ENCODE measurements at regions not wholly inside any gene's neighbourhood (a gene's known extent, or its start where the extent isn't known, plus 50 kb on each side); places are given as distances from the start of the nearest gene placed in this dataset.

GRCh38 chr11:115682101-115682500 is 177.9 kb upstream of the CADM1 start:
- intact Hi-C loops (cut with DNase I): no loop called here

GRCh38 chr11:115679945-115680344 is 175.7 kb upstream of the CADM1 start:
- Histone ChIP-seq H3K9me3 (no peaks in the 10 kb centered on the region), H3K27ac (no peak overlapping the region), H3K36me3 (no peaks in the 10 kb centered on the region), H3K4me1 (no peaks in the 10 kb centered on the region), H3K27me3 (no peaks in the 10 kb centered on the region), H3K4me3 (no peak overlapping the region)
- DNase-seq (ENCODE audit: low spot score in 2 of 2): no peak
- intact Hi-C loops (cut with DNase I): no loop called here
- TF ChIP-seq, protein P1, sequence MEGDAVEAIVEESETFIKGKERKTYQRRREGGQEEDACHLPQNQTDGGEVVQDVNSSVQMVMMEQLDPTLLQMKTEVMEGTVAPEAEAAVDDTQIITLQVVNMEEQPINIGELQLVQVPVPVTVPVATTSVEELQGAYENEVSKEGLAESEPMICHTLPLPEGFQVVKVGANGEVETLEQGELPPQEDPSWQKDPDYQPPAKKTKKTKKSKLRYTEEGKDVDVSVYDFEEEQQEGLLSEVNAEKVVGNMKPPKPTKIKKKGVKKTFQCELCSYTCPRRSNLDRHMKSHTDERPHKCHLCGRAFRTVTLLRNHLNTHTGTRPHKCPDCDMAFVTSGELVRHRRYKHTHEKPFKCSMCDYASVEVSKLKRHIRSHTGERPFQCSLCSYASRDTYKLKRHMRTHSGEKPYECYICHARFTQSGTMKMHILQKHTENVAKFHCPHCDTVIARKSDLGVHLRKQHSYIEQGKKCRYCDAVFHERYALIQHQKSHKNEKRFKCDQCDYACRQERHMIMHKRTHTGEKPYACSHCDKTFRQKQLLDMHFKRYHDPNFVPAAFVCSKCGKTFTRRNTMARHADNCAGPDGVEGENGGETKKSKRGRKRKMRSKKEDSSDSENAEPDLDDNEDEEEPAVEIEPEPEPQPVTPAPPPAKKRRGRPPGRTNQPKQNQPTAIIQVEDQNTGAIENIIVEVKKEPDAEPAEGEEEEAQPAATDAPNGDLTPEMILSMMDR (IDR thresholded peaks at IDR 0.05): no peak

More at GRCh38 chr11:115682101-115682500, 177.9 kb upstream of the CADM1 start:
- no peaks in the 10 kb centered on the region for H3K36me3 ChIP-seq
- TF ChIP-seq, protein P1 (IDR thresholded peaks at IDR 0.05): no peak
- H3K27ac ChIP-seq: no peak overlapping the region
- no peaks in the 10 kb centered on the region for H3K4me1 ChIP-seq
- no peak for DNase-seq (ENCODE audit: low spot score in 2 of 2)
- H3K4me3 ChIP-seq: no peak overlapping the region
- H3K9me3 ChIP-seq: no peaks in the 10 kb centered on the region
- H3K27me3 ChIP-seq: no peaks in the 10 kb centered on the region

GRCh38 chr11:115678942-115679341 is 174.7 kb upstream of the CADM1 start:
- Histone ChIP-seq H3K27ac (no peak overlapping the region), H3K36me3 (no peaks in the 10 kb centered on the region), H3K9me3 (no peaks in the 10 kb centered on the region), H3K27me3 (no peaks in the 10 kb centered on the region), H3K4me1 (no peaks in the 10 kb centered on the region), H3K4me3 (no peak overlapping the region)
- TF ChIP-seq, protein P1 (IDR thresholded peaks at IDR 0.05): no peak
- intact Hi-C loops (cut with DNase I): no loop called here
- no peak for DNase-seq (ENCODE audit: low spot score in 2 of 2)

GRCh38 chr11:115677190-115677589 is 173.0 kb upstream of the CADM1 start:
- H3K27ac ChIP-seq: no peak overlapping the region
- no peaks in the 10 kb centered on the region for H3K9me3 ChIP-seq
- no peak overlapping the region for H3K4me3 ChIP-seq
- H3K27me3 ChIP-seq: no peaks in the 10 kb centered on the region
- DNase-seq (ENCODE audit: low spot score in 2 of 2): no peak
- intact Hi-C loops (cut with DNase I): no loop called here
- TF ChIP-seq, protein P1 (IDR thresholded peaks at IDR 0.05): no peak
- no peaks in the 10 kb centered on the region for H3K4me1 ChIP-seq
- no peaks in the 10 kb centered on the region for H3K36me3 ChIP-seq

GRCh38 chr11:115676768-115677167 is 172.6 kb upstream of the CADM1 start:
- H3K27me3 ChIP-seq: no peaks in the 10 kb centered on the region
- H3K4me3 ChIP-seq: no peak overlapping the region
- no peak overlapping the region for H3K27ac ChIP-seq
- DNase-seq (ENCODE audit: low spot score in 2 of 2): no peak
- no peaks in the 10 kb centered on the region for H3K9me3 ChIP-seq
- no peaks in the 10 kb centered on the region for H3K4me1 ChIP-seq
- intact Hi-C loops (cut with DNase I): no loop called here
- no peaks in the 10 kb centered on the region for H3K36me3 ChIP-seq
- TF ChIP-seq, protein P1 (IDR thresholded peaks at IDR 0.05): no peak

DNA sequence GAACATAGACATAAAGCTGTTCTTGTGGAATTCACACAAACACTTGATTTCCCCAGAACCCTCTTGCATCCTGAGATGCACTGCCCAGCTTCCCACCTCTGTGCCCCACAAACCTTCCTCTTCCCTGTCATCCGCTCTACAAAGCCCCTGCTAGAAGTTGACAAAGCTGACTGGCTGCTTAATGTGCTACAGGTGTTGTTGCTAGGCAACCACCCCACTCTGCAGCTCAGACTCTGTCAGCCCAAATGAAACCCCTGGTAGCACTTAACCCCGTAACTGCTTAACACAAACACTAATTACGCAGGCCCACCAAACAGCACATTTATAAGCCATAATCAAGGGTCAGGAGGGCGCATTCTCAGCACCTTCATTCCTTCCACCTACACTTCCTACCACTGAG is 172.0 kb upstream of the CADM1 start:
- no peak for DNase-seq (ENCODE audit: low spot score in 2 of 2)

More for the DNA sequence above, 172.0 kb upstream of the CADM1 start:
- TF ChIP-seq, protein P1 (IDR thresholded peaks at IDR 0.05): no peak
- Histone ChIP-seq H3K27ac (no peak overlapping the region), H3K9me3 (no peaks in the 10 kb centered on the region), H3K27me3 (no peaks in the 10 kb centered on the region), H3K4me1 (no peaks in the 10 kb centered on the region), H3K36me3 (no peaks in the 10 kb centered on the region), H3K4me3 (no peak overlapping the region)
- intact Hi-C loops (cut with DNase I): no loop called here
